ENCODE measurements at regions not wholly inside any gene's neighbourhood (a gene's known extent, or its start where the extent isn't known, plus 50 kb on each side); places are given as distances from the start of the nearest gene placed in this dataset.

DNA sequence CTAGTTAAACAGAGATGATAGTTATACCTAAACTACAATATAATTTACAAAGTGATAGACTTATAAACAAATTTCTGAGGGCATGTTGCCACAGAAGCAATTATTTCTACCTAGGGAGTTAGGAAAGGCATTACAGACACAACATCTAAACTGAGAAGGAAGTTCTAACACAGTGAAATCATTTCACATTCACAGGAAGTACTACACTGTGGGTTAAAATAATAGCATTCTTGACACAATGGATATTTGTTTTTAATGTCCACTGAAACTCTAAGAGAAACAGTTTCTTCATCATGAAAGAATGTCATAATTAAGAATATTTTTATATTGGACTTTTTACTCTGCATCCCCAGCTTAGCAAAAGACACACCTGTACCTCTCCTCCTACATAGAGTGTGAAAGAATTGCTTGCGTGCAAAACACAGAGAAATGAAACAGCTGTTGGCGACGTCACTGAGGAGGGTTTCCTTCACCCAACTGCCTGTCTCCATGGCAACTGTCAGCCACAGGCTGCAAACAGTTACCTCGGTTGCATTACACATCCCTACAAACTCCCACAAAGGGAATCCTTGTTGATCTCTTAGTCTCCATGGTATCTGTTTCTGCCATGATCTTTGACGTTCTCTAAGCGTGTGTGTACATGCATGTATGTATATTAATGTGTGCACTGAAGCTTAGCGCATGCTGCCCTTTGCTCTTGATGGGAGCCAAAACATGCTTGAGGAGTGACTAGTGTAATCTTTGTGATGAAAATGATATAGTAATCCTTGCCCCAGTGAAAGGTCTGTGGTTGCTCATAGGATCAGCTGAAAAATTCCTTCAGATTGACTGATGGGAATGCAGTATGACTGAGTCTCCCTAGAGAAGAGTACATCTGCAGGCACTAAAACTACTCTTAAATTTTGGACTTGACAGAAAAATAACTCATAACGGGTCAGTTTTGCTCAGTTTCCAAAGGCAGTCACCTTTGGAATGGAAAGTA is 168.5 kb downstream of the ACTL7B start:
- TF ChIP-seq ZNF274 (CRISPR knock-in tag; IDR thresholded peaks at IDR 0.05) (no peak), HHEX (CRISPR knock-in tag; IDR thresholded peaks at IDR 0.05) (no peak), CBX2 (IDR thresholded peaks at IDR 0.05; ENCODE audit: low read depth, low read length) (no peak), CBX2 (CRISPR knock-in tag; IDR thresholded peaks at IDR 0.05; ENCODE audit: low read depth) (no peak), KDM4B (CRISPR knock-in tag; IDR thresholded peaks at IDR 0.05) (no peak), RAD21 (CRISPR knock-in tag; IDR thresholded peaks at IDR 0.05) (no peak), KAT8 (CRISPR knock-in tag; IDR thresholded peaks at IDR 0.05) (no peak), EHMT2 (IDR thresholded peaks at IDR 0.05; ENCODE audit: borderline replicate concordance, low read depth, low read length) (no peak), CEBPG (CRISPR knock-in tag; IDR thresholded peaks at IDR 0.05) (no peak), YY1 (IDR thresholded peaks at IDR 0.05; ENCODE audit: insufficient read depth, insufficient replicate concordance, low read depth, low read length) (no peak), JUNB (CRISPR knock-in tag; IDR thresholded peaks at IDR 0.05; ENCODE audit: borderline replicate concordance) (no peak)
- TF ChIP-seq, protein P1, sequence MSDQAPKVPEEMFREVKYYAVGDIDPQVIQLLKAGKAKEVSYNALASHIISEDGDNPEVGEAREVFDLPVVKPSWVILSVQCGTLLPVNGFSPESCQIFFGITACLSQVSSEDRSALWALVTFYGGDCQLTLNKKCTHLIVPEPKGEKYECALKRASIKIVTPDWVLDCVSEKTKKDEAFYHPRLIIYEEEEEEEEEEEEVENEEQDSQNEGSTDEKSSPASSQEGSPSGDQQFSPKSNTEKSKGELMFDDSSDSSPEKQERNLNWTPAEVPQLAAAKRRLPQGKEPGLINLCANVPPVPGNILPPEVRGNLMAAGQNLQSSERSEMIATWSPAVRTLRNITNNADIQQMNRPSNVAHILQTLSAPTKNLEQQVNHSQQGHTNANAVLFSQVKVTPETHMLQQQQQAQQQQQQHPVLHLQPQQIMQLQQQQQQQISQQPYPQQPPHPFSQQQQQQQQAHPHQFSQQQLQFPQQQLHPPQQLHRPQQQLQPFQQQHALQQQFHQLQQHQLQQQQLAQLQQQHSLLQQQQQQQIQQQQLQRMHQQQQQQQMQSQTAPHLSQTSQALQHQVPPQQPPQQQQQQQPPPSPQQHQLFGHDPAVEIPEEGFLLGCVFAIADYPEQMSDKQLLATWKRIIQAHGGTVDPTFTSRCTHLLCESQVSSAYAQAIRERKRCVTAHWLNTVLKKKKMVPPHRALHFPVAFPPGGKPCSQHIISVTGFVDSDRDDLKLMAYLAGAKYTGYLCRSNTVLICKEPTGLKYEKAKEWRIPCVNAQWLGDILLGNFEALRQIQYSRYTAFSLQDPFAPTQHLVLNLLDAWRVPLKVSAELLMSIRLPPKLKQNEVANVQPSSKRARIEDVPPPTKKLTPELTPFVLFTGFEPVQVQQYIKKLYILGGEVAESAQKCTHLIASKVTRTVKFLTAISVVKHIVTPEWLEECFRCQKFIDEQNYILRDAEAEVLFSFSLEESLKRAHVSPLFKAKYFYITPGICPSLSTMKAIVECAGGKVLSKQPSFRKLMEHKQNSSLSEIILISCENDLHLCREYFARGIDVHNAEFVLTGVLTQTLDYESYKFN (CRISPR knock-in tag; conservative IDR thresholded peaks at IDR 0.05) = no peak
- TF ChIP-seq, protein P2, sequence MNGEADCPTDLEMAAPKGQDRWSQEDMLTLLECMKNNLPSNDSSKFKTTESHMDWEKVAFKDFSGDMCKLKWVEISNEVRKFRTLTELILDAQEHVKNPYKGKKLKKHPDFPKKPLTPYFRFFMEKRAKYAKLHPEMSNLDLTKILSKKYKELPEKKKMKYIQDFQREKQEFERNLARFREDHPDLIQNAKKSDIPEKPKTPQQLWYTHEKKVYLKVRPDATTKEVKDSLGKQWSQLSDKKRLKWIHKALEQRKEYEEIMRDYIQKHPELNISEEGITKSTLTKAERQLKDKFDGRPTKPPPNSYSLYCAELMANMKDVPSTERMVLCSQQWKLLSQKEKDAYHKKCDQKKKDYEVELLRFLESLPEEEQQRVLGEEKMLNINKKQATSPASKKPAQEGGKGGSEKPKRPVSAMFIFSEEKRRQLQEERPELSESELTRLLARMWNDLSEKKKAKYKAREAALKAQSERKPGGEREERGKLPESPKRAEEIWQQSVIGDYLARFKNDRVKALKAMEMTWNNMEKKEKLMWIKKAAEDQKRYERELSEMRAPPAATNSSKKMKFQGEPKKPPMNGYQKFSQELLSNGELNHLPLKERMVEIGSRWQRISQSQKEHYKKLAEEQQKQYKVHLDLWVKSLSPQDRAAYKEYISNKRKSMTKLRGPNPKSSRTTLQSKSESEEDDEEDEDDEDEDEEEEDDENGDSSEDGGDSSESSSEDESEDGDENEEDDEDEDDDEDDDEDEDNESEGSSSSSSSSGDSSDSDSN (CRISPR knock-in tag; IDR thresholded peaks at IDR 0.05) = no peak

Measured in HepG2 (cell line).